ENCODE measurements at regions not wholly inside any gene's neighbourhood (a gene's known extent, or its start where the extent isn't known, plus 50 kb on each side); places are given as distances from the start of the nearest gene placed in this dataset.

DNA sequence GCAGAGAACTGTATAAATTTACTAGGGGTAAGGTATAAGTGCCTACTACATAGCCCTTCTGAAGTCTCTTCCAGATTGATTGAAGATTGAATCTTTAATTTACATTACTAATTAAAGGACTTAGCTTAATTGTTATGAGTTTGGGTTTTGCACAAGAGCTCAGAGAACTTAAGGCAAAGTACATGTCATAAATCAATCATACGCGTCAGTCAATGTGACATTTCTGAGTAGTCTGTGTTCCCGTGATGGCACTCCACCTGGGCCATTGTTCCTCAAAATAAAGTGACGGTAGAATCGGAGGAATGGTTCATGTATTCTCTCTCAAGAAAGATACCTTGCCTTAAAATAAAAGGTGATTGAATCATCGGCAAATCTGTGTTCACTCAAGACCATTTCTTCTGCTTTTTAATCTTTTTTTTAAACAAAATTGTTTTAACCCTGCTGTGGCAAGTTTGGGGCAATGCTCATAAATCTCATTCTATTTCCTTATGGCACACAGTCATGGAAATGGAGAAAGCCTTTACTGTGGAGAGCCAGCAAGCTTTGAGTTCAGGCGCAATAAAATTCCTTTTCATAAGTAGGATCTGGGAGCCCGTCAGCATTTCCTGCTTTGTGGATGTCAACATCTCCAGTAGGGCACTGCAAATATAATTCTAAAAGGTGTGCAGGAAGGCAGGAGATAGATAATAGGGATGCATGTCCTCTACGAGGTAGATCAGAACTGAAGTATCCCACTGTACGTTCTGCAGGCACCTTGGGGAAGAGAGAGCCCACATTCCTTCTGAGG lies 427.4 kb downstream of the GATA3 start:
- no peak for DNase-seq (ENCODE audit: low read depth in 2 of 2)

DNA sequence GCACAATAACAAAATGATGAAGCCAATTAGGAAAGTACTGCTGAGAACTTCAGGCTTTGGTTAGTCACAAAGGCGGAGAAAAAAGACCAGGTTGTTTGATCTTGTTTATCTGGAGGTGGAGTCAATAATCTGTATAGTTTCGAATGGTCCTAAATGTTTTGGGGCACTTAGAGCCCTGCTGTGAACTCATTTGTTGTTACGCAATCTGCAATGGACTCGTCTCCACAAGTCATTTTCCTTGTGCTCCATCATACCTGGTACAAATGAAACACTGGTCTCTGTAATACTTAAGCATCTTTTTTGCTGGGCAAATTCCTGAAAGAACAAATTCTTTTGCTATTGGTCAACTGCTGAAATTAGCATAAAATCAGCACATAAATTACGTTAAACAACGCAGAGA lies 430.5 kb downstream of the GATA3 start:
- no peak for DNase-seq (ENCODE audit: low read depth in 2 of 2)

DNA sequence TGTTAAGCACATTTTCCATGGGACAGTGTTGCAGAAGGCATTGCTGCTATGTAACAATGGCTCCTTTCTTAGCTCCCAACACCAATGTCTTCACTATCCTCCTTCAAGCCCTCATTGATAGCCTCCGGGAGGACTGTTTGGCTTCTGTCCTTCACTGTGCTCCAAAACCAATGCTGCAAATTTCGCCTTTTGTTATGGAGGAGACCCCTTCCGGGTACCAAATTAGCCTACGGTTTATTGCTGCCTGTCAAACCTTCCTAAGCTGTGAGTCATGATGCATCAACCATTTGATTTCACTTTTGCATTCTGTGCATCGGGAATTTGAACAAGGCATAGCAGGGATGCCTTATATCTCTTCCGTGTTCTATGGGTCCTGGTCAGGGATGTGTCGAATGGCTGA lies 432.9 kb downstream of the GATA3 start:
- DNase-seq (ENCODE audit: low read depth in 2 of 2): no peak

DNA sequence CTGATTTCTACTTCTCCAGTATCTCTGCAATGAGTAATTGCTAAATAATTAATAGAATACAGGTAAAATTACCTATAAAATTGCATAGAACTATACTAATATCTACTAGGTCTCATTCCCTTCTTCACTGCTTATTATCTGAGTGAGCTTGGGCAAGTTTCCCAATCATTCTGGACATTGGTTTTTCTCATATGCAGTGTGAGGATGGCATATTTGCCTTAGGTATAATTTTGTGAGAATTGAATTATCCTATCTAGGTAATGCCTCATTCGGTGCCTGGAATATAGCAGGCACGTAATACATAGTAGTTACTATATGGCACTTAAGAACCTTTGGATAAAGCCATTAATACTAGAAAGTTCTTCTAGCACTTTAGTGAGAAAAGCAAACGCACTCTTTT lies 434.7 kb downstream of the GATA3 start:
- no peak for DNase-seq (ENCODE audit: low read depth in 2 of 2)

DNA sequence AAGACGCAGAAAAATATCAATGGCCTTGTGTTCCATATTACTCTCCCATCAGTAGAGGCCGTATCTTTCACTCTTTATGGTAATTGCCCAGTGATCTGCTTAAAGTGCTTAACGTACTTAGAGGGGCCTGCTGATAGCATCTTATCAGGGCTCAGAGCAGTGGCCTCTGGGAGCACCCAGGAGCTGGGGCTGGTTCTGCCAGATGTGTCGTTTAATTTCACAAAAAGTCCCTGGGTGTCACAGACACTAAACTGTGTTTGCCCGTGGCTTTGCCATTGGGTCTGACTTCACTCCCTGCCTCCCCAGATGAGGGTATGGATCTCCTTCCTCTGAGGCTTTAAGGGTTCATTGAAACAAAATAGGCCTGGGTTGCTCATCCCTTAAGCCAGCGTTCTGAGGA lies 435.3 kb downstream of the GATA3 start:
- no peak for DNase-seq (ENCODE audit: low read depth in 2 of 2)

DNA sequence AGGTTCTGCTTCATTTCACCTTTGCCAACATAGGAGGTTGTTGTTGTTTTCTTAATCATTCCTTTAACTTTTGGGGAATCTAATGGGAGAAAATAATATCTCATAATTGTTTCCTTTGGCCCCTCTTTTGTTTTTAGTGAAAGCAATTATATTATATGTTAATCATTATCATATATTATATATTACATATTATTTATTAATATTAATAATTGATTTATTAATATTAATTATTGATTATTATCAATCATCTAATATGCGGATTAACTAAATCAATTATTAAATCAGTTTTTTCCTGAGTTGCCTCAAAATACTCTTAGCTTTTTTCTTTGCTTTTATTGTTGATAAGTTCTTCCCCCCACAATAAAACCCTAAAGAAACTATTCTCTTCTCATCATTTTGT lies 443.8 kb downstream of the GATA3 start:
- no peak for DNase-seq (ENCODE audit: low read depth in 2 of 2)

DNA sequence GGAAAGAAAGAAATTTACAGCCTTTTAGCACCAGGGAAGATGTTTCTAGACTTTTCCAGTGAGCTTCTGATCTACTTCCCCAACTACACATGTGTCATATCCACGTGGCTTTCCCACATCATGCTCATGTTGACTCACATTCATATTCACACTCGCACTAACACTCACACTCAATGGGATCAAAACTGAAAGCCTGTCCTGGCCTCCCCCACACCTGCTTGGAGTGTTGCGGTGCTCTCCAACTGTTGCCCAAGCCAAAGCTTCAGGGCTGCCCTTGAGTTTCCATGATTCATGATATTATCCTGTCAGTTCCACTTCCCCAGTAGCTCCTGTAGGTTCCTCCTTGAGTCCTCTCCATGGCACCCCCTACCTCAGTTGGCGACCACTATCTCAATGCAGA lies 444.4 kb downstream of the GATA3 start:
- DNase-seq (ENCODE audit: low read depth in 2 of 2): no peak

DNA sequence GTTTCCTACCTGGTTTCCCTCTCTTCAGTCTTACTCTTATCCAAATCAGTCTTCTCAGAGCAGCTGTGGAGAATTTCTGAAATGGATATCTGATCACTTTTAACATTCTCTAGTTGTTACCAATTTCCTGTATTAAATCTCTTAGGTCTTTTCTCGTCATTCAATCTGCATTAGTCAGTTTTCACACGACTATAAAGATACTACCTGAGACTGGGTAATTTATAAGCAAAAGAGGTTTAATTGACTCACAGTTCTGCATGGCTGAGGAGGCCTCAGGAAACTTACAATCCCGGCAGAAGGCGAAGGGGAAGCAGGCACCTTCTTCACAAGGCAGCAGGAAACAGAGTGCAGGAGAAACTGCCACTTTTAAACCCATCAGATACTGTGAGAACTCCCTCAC lies 444.8 kb downstream of the GATA3 start:
- no peak for DNase-seq (ENCODE audit: low read depth in 2 of 2)

DNA sequence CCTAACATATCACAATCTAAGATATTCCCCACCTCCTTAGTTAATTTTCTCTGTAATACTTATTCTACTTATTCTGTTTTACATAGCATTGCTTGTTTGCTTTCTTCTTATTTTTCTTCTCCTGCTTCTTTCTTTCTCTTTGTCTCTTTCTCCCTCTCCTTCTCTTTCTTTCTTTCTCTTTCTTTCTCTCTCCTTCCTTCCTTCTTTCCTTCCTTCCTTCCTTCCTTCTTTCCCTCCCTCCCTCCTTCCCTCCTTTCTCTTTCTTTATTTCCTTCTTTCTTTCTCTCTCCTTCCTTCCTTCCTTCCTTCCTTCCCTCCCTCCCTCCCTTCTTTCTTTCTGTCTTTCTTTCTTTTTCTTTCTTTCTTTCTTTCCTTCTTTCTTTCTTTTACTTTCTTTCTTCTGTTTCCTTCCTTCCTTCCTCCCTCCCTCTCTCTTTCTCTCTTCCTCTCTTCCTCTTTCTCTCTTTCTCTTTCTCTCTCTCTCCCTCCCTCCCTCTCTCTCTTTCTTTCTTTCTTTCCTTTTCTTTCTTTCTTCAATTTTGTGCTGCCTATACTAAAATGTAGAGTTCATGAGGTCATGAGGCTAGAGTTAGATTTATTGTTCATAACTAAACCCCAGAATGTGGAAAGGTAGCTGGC lies 445.4 kb downstream of the GATA3 start:
- DNase-seq (ENCODE audit: low read depth in 2 of 2): no peak

DNA sequence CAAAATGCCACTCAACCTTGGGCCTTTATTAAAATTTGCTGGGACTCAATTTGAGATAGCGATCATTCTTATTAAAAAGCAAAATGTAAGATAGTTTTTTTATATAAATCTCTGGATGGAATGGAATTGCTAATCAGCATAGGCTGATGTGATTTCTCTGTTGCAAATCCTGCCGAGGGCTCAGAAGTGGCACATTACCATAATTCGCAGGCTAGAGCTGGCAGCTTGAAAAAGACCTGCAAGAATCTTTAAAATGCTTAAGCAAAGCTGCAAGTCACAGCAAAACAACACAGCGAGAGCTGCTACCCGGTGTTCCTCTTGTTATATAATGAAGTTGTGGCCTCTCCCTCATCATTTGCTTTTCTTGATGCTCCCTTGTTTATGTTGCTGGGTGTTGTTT lies 448.1 kb downstream of the GATA3 start:
- no peak for DNase-seq (ENCODE audit: low read depth in 2 of 2)

DNA sequence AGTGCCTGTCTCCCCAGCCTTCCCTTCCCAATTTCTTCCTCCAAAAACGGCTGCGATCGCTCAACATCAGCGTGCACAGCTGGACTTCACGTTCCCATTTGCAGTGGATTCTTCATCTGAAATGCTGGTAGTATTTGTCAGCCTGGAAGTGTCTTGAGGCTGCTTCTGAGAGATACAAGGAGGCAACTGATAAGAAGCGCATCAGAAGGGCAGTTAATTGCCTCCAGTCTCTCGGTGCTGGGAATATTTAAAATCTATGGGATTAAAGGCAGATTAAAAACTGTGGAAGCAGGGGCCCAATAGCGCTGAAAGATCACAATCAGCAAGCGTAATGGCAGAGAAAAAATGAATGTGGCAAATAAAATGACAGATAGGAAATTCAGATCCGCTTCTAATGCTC lies 450.0 kb downstream of the GATA3 start:
- DNase-seq (ENCODE audit: low read depth in 2 of 2): no peak

DNA sequence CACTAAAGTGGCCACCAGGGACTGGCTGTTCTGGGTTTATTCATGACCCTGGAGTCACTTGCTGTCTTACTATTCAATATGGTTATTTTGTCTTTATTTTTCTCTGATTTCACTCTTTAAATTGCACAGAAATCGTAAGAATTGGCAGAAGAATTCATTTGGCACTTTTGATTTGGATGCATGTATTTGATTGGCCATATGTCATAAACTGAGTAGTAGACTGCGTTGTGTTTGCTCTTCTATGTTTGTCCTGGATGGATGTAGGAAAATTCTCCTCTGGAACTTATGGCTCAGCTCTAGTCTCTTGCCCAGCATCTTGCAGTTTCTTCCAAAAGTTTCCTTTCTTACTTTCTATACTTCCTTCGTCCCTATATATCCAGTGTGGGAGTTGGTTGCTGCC lies 452.7 kb downstream of the GATA3 start:
- DNase-seq (ENCODE audit: low read depth in 2 of 2): no peak

DNA sequence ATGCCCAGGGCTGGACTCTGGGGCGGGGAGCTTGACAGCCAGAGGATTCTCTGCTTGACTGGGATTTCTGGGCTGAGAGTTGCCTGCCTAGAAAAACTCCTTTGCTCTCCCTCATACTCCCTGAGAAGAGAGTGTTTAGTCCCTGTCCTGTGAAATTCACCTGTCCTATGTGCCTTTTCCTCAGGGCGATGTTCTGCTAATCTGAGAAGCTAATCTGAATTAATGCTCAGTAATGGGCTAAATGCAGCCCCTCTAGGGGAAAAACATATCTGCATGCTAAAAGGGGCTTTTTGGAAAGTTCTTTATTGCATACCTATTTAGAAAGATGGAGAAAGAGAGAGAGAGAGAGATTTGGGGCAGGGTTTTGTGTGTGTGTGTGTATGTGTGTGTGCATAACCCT lies 454.4 kb downstream of the GATA3 start:
- DNase-seq (ENCODE audit: low read depth in 2 of 2): no peak

DNA sequence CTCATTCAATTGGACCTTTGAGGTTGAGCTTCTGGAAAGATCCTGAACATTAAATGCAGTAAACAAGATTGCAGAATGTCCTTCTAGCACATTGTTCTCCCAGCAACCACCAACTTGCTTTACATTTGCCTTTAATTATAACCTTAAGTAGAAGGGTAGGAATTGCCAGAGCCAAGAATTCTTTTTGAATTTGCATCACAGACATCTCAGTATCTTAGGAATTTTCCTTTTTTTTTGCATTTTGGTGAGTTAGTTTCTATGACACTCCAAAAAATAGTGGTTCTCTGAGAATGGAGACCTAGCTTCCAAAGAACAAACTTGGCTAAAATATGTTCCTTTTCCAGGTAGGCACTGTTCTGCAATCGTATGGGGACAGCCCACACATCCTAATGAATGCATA lies 456.0 kb downstream of the GATA3 start:
- no peak for DNase-seq (ENCODE audit: low read depth in 2 of 2)

DNA sequence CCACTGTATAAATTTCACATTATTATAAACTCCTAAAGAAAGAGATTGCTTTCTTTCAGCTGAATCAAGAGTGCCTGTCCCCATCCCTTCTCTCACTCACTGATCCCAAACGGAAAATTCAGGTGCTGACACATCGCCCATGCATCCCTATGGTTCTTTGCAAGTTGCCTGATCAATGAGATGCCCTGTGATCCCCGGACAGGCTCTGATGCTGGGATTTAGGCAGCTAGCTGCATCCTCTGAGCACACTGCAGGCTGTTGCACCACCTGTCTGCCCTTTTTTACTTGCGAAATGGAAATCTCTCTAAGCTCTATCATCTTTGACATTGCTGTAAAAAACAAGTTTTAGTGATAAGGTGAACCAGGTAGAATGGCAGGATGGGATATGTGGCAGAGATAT lies 456.5 kb downstream of the GATA3 start:
- no peak for DNase-seq (ENCODE audit: low read depth in 2 of 2)

DNA sequence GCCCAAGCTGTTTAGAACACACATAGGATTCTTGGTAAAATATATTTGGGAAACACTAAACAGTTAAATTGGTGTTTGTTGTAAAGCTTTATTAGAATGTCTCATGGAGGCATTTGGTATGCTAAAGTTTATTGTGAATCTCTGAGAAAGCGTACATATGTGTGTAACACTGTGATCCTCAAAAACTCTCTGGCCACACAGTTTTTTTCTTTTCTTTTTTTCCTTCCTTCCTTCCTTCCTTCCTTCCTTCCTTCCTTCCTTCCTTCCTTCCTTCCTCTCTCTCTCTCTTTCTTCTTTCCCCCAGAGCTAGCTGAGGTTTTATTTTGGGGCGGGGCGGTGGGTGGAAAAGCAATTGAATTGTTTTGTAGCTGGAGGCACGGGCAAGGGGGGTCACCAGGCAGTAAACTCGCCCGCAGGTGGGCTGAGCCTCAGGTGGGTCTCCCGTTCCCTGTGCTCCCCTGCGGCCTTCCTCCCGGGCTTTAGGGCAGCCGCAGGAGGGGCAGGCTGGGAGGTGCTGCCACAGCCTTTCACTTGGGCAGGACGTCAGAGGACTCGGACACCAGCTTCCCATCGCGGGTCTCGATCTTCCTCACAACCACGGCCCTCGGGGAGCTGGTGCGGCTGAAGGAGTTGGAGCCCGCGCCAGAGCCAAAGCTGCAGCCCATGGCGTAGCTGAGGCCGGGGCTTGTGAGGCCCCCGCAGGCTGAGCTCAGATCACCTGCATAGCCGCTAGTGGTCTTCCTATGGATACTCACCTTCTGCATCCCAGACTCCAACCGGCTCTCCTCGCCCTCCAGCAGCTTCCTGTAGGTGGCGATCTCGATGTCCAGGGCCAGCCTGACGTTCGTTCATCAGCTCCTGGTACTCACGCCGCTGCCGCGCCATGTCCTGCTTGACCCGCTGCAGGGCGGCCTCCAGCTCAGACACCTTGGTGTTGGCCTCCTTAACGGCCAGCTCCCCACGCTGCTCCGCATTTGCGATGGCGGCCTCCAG lies 459.0 kb downstream of the GATA3 start:
- DNase-seq (ENCODE audit: low read depth in 2 of 2): no peak

DNA sequence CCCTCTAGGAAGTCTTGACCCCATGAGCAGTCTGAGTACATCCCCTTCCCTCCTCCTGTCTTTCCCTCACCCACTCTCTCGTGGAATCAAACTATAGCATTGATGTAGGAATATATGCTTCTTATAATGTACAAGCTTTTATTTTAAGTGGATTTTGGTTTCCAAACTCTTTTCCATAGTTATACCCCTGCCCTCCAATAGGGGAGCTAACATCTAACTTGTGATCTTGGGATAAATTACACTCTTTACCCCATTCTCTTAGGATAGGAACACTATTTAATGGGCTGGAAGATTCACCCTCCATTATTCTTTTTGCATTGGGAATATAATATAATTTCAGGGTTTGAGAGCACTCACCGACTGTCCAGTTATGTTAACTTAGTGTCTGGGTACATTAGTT lies 465.9 kb downstream of the GATA3 start:
- DNase-seq (ENCODE audit: low read depth in 2 of 2): no peak

DNA sequence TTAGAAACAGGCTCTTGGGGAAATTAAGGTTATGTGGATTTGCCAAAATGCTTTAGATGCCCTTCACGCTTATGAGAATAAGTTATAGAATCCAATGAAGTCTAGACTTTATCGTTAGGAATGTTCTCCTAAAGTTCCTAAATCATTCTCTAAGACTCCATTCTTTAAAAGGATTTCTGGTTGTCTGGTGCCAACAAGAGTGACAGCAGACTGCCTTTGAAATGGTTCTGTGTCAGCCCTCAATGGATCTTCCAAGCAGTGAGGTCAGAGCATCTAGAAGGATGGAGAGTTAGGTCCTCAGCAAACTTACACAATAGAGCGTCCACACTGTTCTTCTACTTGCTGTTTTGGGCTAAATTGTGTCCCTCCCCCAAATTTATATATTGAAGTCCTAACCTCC lies 473.3 kb downstream of the GATA3 start:
- no peak for DNase-seq (ENCODE audit: low read depth in 2 of 2)

DNA sequence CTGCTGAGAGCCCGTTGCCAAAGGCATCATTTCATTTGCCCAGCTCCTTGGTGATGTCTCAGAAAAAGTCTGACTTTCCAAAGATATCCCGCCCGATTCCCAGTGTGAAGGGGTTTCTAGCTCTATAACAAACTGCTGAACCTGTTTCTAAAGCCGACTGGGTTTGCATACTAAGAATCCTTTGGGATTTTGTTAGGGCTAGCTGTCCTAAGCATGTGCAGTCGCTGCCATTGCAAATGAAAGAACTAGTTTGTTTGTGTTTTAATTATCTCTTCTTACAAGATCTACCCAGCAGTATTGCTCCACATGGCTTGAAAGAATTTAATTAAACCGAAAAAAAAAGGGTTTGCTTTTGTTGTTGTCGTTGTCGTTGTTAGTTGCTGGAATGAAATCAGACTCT lies 476.6 kb downstream of the GATA3 start:
- DNase-seq (ENCODE audit: low read depth in 2 of 2): no peak

DNA sequence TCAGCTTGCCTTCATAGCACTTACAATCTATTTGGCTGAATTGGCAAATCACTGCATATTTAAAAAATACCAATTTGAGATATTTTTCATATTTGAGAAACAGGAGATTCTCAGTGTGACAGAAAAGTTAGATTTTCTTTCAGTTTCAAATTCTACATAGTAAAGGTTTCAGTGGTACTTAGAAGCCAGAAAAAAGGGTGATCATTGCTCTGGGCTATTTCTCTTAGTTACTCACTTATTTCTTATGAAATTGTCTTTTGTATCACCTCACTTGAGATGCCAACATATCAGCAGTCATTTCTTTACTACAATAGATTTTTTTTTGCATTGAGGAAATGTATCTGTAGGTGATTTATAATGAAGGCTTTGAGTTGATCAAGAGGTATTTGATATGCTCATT lies 478.2 kb downstream of the GATA3 start:
- DNase-seq (ENCODE audit: low read depth in 2 of 2): no peak

DNA sequence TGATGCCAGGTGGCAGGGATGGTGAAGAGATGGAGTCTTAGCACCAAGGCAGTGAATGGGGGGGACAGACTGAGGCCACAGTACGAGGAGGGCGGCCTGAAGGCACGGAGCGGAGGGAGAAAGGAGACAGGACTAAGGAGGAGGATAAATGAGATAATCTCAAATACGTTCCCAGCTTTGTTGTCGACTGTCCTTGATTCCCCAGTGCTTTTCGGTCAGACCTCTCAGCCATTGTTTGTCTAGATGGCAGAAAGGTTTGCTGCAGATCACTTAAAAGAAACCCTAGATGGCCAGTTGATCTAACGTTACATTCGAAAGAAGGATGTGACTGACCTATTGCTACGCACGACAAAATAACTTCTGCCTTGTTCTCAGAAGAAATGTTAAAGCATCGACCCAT lies 479.0 kb downstream of the GATA3 start:
- no peak for DNase-seq (ENCODE audit: low read depth in 2 of 2)

DNA sequence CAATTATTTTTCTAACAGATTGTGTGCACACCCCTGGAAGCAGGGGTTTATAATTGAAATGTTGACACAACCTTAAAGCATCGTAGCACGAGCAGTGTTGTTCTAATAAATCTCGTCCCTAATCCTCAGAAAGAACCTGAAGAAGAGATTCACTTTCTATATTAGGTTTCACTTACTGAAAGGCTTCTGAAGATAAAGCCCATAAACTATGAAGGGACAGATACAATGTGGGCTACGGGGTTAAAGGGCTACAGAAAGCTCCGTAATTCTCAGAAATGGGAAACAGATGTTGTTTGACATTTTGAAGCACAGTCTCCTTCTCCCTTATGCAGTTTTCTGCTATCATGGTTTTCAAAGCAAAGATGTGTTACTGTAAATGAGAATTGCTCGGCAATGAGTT lies 479.6 kb downstream of the GATA3 start:
- DNase-seq (ENCODE audit: low read depth in 2 of 2): no peak

DNA sequence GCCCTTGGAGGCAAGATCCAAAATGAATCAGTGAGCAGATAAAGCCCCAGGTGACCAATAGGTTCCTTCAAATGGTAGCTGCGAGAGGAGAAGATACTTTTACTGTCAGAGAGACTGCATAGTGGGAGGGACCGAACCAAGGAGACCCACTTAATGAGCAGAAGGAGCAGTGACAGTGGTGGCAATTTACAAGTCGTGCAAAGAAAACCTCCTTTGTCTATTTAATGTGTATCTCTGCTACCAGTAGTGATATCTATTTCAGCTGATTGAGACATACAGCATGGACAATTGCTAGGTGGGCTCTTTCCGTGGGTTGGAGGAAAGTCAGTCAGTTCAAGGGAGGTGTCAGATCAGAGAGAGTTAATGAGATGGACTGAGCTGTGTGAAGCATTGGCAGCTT lies 480.4 kb downstream of the GATA3 start:
- DNase-seq (ENCODE audit: low read depth in 2 of 2): no peak

Data from stimulated activated CD4-positive, alpha-beta T cell treated with anti-CD3 and anti-CD28 coated beads, Interleukin-12 subunit alpha, Interleukin-12 subunit beta, amount 100 ng/mL, for 24 hours (primary cell).